ENCODE measurements at regions not wholly inside any gene's neighbourhood (a gene's known extent, or its start where the extent isn't known, plus 50 kb on each side); places are given as distances from the start of the nearest gene placed in this dataset.

GRCh38 chr1:101144671-101145448 lies 92.0 kb upstream of the S1PR1 start:
- ATAC-seq (replicated peaks) = no peak
- Mint-ChIP-seq H3K9me3 (no peaks in the 10 kb centered on the region), H3K4me3 (no peak overlapping the region), H3K36me3 (ENCODE audit: low read depth) (no peaks in the 10 kb centered on the region), H3K27me3 (no peaks in the 10 kb centered on the region), H3K27ac (no peak overlapping the region), H3K4me1 (no peaks in the 10 kb centered on the region)

- ATAC-seq (replicated peaks) = no peak
- no peaks in the 10 kb centered on the region for H3K9me3 Mint-ChIP-seq
- no peaks in the 10 kb centered on the region for H3K36me3 Mint-ChIP-seq (ENCODE audit: low read depth)
- no peaks in the 10 kb centered on the region for H3K27me3 Mint-ChIP-seq
- H3K4me3 Mint-ChIP-seq = no peak overlapping the region
- no peak overlapping the region for H3K27ac Mint-ChIP-seq
- H3K4me1 Mint-ChIP-seq = peaks cover 17% of the 10 kb centered on the region
Observed at GRCh38 chr1:101142244-101142643, 94.6 kb upstream of the S1PR1 start.

- Mint-ChIP-seq H3K4me3 (no peak overlapping the region), H3K27me3 (no peaks in the 10 kb centered on the region), H3K4me1 (peaks cover 24% of the 10 kb centered on the region), H3K27ac (no peak overlapping the region), H3K36me3 (ENCODE audit: low read depth) (no peaks in the 10 kb centered on the region), H3K9me3 (no peaks in the 10 kb centered on the region)
- ATAC-seq (replicated peaks) = no peak
Observed at GRCh38 chr1:101141376-101141775, 95.4 kb upstream of the S1PR1 start.

- no peaks in the 10 kb centered on the region for H3K36me3 Mint-ChIP-seq (ENCODE audit: low read depth)
- H3K27me3 Mint-ChIP-seq = no peaks in the 10 kb centered on the region
- no peaks in the 10 kb centered on the region for H3K9me3 Mint-ChIP-seq
- H3K27ac Mint-ChIP-seq = no peak overlapping the region
- H3K4me3 Mint-ChIP-seq = no peak overlapping the region
- no peak for ATAC-seq (replicated peaks)
- peaks cover 26% of the 10 kb centered on the region for H3K4me1 Mint-ChIP-seq
Observed at GRCh38 chr1:101139821-101140718, 96.7 kb upstream of the S1PR1 start.

- peak overlapping the region; percentile 23 for H3K4me3 Mint-ChIP-seq
- H3K27ac Mint-ChIP-seq = no peak overlapping the region
- no peaks in the 10 kb centered on the region for H3K9me3 Mint-ChIP-seq
- peaks cover 35% of the 10 kb centered on the region for H3K4me1 Mint-ChIP-seq
- no peaks in the 10 kb centered on the region for H3K36me3 Mint-ChIP-seq (ENCODE audit: low read depth)
- H3K27me3 Mint-ChIP-seq = no peaks in the 10 kb centered on the region
- no peak for ATAC-seq (replicated peaks)
Observed at GRCh38 chr1:101139130-101139529, 97.7 kb upstream of the S1PR1 start.

GRCh38 chr1:101137144-101138126 lies 99.4 kb upstream of the S1PR1 start:
- peak overlapping the region; percentile 72 for H3K4me3 Mint-ChIP-seq
- H3K27ac Mint-ChIP-seq = peak overlapping the region; percentile 71
- H3K27me3 Mint-ChIP-seq = no peaks in the 10 kb centered on the region
- H3K9me3 Mint-ChIP-seq = no peaks in the 10 kb centered on the region
- no peaks in the 10 kb centered on the region for H3K36me3 Mint-ChIP-seq (ENCODE audit: low read depth)
- ATAC-seq (replicated peaks) = peak; percentile 64
- peaks cover 37% of the 10 kb centered on the region for H3K4me1 Mint-ChIP-seq

GRCh38 chr1:101136739-101137138 lies 100.1 kb upstream of the S1PR1 start:
- H3K4me1 Mint-ChIP-seq = peaks cover 37% of the 10 kb centered on the region
- H3K9me3 Mint-ChIP-seq = no peaks in the 10 kb centered on the region
- no peaks in the 10 kb centered on the region for H3K36me3 Mint-ChIP-seq (ENCODE audit: low read depth)
- ATAC-seq (replicated peaks) = peak; percentile 88
- H3K4me3 Mint-ChIP-seq = peak overlapping the region; percentile 72
- H3K27ac Mint-ChIP-seq = peak overlapping the region; percentile 71
- H3K27me3 Mint-ChIP-seq = no peaks in the 10 kb centered on the region

- H3K4me3 Mint-ChIP-seq = peak overlapping the region; percentile 72
- ATAC-seq (replicated peaks) = no peak
- no peaks in the 10 kb centered on the region for H3K9me3 Mint-ChIP-seq
- H3K27ac Mint-ChIP-seq = peak overlapping the region; percentile 71
- H3K4me1 Mint-ChIP-seq = peaks cover 41% of the 10 kb centered on the region
- no peaks in the 10 kb centered on the region for H3K36me3 Mint-ChIP-seq (ENCODE audit: low read depth)
- no peaks in the 10 kb centered on the region for H3K27me3 Mint-ChIP-seq
Observed at GRCh38 chr1:101136271-101136670, 100.5 kb upstream of the S1PR1 start.

- Mint-ChIP-seq H3K4me1 (peaks cover 48% of the 10 kb centered on the region), H3K27ac (no peak overlapping the region), H3K9me3 (no peaks in the 10 kb centered on the region), H3K27me3 (no peaks in the 10 kb centered on the region), H3K36me3 (ENCODE audit: low read depth) (no peaks in the 10 kb centered on the region), H3K4me3 (peak overlapping the region; percentile 72)
- no peak for ATAC-seq (replicated peaks)
Observed at GRCh38 chr1:101135526-101135925, 101.3 kb upstream of the S1PR1 start.

GRCh38 chr1:101131239-101131843 lies 105.5 kb upstream of the S1PR1 start:
- H3K27ac Mint-ChIP-seq = no peak overlapping the region
- H3K27me3 Mint-ChIP-seq = no peaks in the 10 kb centered on the region
- no peaks in the 10 kb centered on the region for H3K36me3 Mint-ChIP-seq (ENCODE audit: low read depth)
- peaks cover 41% of the 10 kb centered on the region for H3K4me1 Mint-ChIP-seq
- ATAC-seq (replicated peaks) = no peak
- no peak overlapping the region for H3K4me3 Mint-ChIP-seq
- H3K9me3 Mint-ChIP-seq = no peaks in the 10 kb centered on the region

GRCh38 chr1:101130673-101131072 lies 105.1 kb upstream of the DPH5 start:
- Mint-ChIP-seq H3K27ac (no peak overlapping the region), H3K9me3 (no peaks in the 10 kb centered on the region), H3K27me3 (no peaks in the 10 kb centered on the region), H3K4me3 (no peak overlapping the region), H3K36me3 (ENCODE audit: low read depth) (no peaks in the 10 kb centered on the region), H3K4me1 (peaks cover 39% of the 10 kb centered on the region)
- ATAC-seq (replicated peaks) = no peak

GRCh38 chr1:101128846-101129245 lies 103.3 kb upstream of the DPH5 start:
- Mint-ChIP-seq H3K27ac (no peak overlapping the region), H3K9me3 (no peaks in the 10 kb centered on the region), H3K4me3 (peak overlapping the region; percentile 43), H3K27me3 (no peaks in the 10 kb centered on the region), H3K4me1 (peaks cover 34% of the 10 kb centered on the region), H3K36me3 (ENCODE audit: low read depth) (no peaks in the 10 kb centered on the region)
- no peak for ATAC-seq (replicated peaks)

GRCh38 chr1:101128211-101128727 lies 102.7 kb upstream of the DPH5 start:
- Mint-ChIP-seq H3K9me3 (no peaks in the 10 kb centered on the region), H3K4me1 (peaks cover 36% of the 10 kb centered on the region), H3K27ac (peak overlapping the region; percentile 0), H3K36me3 (ENCODE audit: low read depth) (no peaks in the 10 kb centered on the region), H3K4me3 (peak overlapping the region; percentile 43), H3K27me3 (no peaks in the 10 kb centered on the region)
- ATAC-seq (replicated peaks) = peak; percentile 49
